Vagina (tissue), 2 donors: ENCODE measurements at regions not wholly inside any gene's neighbourhood (a gene's known extent, or its start where the extent isn't known, plus 50 kb on each side); places are given as distances from the start of the nearest gene placed in this dataset.

Experiments
- DNase-seq, 2 donors: peaks; one replicate each; pipeline ENCODE4 v3.0.0-alpha.2; 2017; ENCODE audit errors: extremely low spot score in 2 of 2
- H3K27ac ChIP-seq: fragments of 200-600 bp; sonication (generic); one replicate; pipeline ENCODE4 v1.5.1; 2019
- H3K27me3 ChIP-seq: fragments of 200-600 bp; sonication (generic); one replicate; pipeline ENCODE4 v1.5.1; 2019
- H3K36me3 ChIP-seq, 2 donors: fragments of 200-600 bp; sonication (generic); one replicate each; pipeline ENCODE4 v1.5.1; 2017 to 2019
- H3K4me1 ChIP-seq: fragments of 200-600 bp; sonication (generic); one replicate; pipeline ENCODE4 v1.5.1; 2019
- H3K4me3 ChIP-seq, 2 donors: fragments of 200-600 bp; sonication (generic); 1 replicate in 1 of 2; 2 replicates in 1 of 2; pipeline ENCODE4 v1.5.1; 2016 to 2019
- H3K9me3 ChIP-seq: fragments of 200-600 bp; sonication (generic); one replicate; pipeline ENCODE4 v1.5.1; 2019
- POLR2A ChIP-seq, 2 donors: fragments of 450-650 bp; IDR thresholded peaks; one replicate each; pipeline ENCODE4 v1.6.1; 2017; ENCODE audit warnings: antibody characterized with exemption in 2 of 2, mild to moderate bottlenecking in 2 of 2, moderate library complexity in 2 of 2
- POLR2AphosphoS5 ChIP-seq, 2 donors: sonication (generic); formaldehyde crosslinking; IDR thresholded peaks; one replicate each; pipeline ENCODE4 v1.9.0; 2017; ENCODE audit warnings: antibody characterized with exemption in 2 of 2, mild to moderate bottlenecking in 2 of 2, low read depth in 1 of 2; ENCODE audit not compliant: insufficient read depth in 1 of 2
- intact Hi-C: fragments of 100-400 bp; cut with DNase I; formaldehyde crosslinking; loops from one replicate; pipeline ENCODE4 v1.15.1; 2023
- TF ChIP-seq, protein P1 (sequence below), 3 experiments: fragments of 450-650 bp in 2 of 3; fragments of 200-600 bp in 1 of 3; sonication (generic) in 1 of 3; IDR thresholded peaks; one replicate each; pipeline ENCODE4 v1.5.1; 2017 to 2019; ENCODE audit warnings: antibody characterized with exemption in 3 of 3, mild to moderate bottlenecking in 2 of 3, moderate library complexity in 2 of 3

DNA sequence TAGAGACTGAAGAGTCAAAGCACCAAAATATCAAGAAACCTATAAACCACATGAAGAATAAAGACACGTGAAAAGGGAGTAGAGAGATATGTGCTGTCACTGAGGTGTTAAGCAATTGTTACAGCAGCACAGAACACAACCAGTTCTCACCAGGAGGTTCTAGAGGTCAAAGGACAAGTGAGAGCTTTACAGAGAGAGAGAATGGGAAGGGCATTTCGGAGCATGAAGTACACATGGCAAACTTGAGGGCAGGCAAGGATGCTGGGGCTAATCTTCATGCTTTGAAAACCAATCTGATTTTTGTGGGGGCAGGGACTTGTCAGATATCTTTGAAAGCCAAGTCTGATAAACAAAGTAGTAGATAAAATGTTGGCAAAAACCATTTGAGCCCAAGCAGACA is 142.3 kb upstream of the NRSN1 start:
- Histone ChIP-seq H3K9me3 (no peaks in the 10 kb centered on the region), H3K4me1 (no peaks in the 10 kb centered on the region), H3K27me3 (no peaks in the 10 kb centered on the region), H3K36me3 (no peaks in the 10 kb centered on the region), H3K4me3 (no peak overlapping the region), H3K27ac (no peak overlapping the region)
- intact Hi-C loops, result no loop called here
- no peak for DNase-seq
- no peak for TF ChIP-seq POLR2A (IDR thresholded peaks at IDR 0.05)
- TF ChIP-seq, protein P1, sequence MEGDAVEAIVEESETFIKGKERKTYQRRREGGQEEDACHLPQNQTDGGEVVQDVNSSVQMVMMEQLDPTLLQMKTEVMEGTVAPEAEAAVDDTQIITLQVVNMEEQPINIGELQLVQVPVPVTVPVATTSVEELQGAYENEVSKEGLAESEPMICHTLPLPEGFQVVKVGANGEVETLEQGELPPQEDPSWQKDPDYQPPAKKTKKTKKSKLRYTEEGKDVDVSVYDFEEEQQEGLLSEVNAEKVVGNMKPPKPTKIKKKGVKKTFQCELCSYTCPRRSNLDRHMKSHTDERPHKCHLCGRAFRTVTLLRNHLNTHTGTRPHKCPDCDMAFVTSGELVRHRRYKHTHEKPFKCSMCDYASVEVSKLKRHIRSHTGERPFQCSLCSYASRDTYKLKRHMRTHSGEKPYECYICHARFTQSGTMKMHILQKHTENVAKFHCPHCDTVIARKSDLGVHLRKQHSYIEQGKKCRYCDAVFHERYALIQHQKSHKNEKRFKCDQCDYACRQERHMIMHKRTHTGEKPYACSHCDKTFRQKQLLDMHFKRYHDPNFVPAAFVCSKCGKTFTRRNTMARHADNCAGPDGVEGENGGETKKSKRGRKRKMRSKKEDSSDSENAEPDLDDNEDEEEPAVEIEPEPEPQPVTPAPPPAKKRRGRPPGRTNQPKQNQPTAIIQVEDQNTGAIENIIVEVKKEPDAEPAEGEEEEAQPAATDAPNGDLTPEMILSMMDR (IDR thresholded peaks at IDR 0.05), result no peak
- TF ChIP-seq POLR2AphosphoS5 (IDR thresholded peaks at IDR 0.05; ENCODE audit: insufficient read depth in 1 of 2, low read depth in 1 of 2), result no peak

GRCh38 chr6:23985015-23985414 is 141.0 kb upstream of the NRSN1 start:
- H3K4me3 ChIP-seq, result no peak overlapping the region
- H3K4me1 ChIP-seq, result no peaks in the 10 kb centered on the region
- no peak overlapping the region for H3K27ac ChIP-seq
- intact Hi-C loops, result no loop called here
- no peak for TF ChIP-seq POLR2AphosphoS5 (IDR thresholded peaks at IDR 0.05; ENCODE audit: insufficient read depth in 1 of 2, low read depth in 1 of 2)
- DNase-seq, result no peak
- H3K36me3 ChIP-seq, result no peaks in the 10 kb centered on the region
- no peaks in the 10 kb centered on the region for H3K9me3 ChIP-seq
- H3K27me3 ChIP-seq, result no peaks in the 10 kb centered on the region

DNA sequence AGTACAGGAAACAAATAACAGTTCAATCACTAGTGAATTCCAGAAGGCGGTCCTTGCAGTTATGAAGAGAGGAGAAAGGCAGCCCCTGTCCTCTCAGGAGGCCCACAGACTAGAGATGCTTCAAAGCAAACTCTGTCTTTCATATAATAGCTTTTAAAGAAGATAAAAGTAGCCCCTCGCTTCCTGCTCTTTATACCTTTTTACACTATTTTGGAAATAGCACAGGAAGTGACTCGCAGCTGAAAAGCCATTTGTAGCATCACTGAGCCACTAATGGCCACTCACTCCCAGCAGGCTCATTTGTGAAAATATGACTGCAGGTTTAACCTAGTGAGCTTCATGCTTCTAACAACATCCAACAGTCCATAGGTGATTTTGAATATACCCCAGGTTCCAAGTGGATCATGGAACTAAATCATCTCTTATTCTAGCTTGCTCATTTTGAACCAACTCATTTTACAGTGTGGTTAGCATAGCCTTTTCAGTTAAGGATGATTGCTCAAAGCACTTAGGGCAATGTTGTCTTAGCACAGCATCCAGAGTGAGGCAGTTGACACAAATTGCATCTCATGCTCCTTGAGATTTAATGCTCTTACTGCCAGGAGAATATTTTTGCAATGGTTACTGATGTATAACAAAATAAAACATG is 136.0 kb upstream of the NRSN1 start:
- Histone ChIP-seq H3K4me3 (no peak overlapping the region), H3K4me1 (no peaks in the 10 kb centered on the region), H3K27me3 (no peaks in the 10 kb centered on the region), H3K36me3 (no peaks in the 10 kb centered on the region), H3K9me3 (no peaks in the 10 kb centered on the region), H3K27ac (no peak overlapping the region)
- intact Hi-C loops, result no loop called here
- DNase-seq, result no peak
- TF ChIP-seq POLR2A (IDR thresholded peaks at IDR 0.05) (no peak), POLR2AphosphoS5 (IDR thresholded peaks at IDR 0.05; ENCODE audit: insufficient read depth in 1 of 2, low read depth in 1 of 2) (no peak)
- TF ChIP-seq, protein P1 (IDR thresholded peaks at IDR 0.05), result no peak

GRCh38 chr6:23994013-23994412 is 132.0 kb upstream of the NRSN1 start:
- DNase-seq, result no peak
- Histone ChIP-seq H3K9me3 (no peaks in the 10 kb centered on the region), H3K27ac (no peak overlapping the region), H3K27me3 (no peaks in the 10 kb centered on the region), H3K36me3 (no peaks in the 10 kb centered on the region), H3K4me1 (no peaks in the 10 kb centered on the region), H3K4me3 (no peak overlapping the region)
- no peak for TF ChIP-seq POLR2A (IDR thresholded peaks at IDR 0.05)
- TF ChIP-seq POLR2AphosphoS5 (IDR thresholded peaks at IDR 0.05; ENCODE audit: insufficient read depth in 1 of 2, low read depth in 1 of 2), result no peak
- TF ChIP-seq, protein P1 (IDR thresholded peaks at IDR 0.05), result no peak
- intact Hi-C loops, result no loop called here

- Histone ChIP-seq H3K36me3 (no peaks in the 10 kb centered on the region), H3K9me3 (no peaks in the 10 kb centered on the region), H3K27ac (no peak overlapping the region), H3K4me3 (no peak overlapping the region), H3K4me1 (no peaks in the 10 kb centered on the region), H3K27me3 (no peaks in the 10 kb centered on the region)
- no peak for DNase-seq
- intact Hi-C loops, result no loop called here
- TF ChIP-seq, protein P1 (IDR thresholded peaks at IDR 0.05), result no peak
- TF ChIP-seq POLR2AphosphoS5 (IDR thresholded peaks at IDR 0.05; ENCODE audit: insufficient read depth in 1 of 2, low read depth in 1 of 2) (no peak), POLR2A (IDR thresholded peaks at IDR 0.05) (no peak)
These were observed 122.0 kb upstream of the NRSN1 start for GRCh38 chr6:24004062-24004461.
